HCT116 (cell line): ENCODE measurements at regions not wholly inside any gene's neighbourhood (a gene's known extent, or its start where the extent isn't known, plus 50 kb on each side); places are given as distances from the start of the nearest gene placed in this dataset.

Experiments
- ATAC-seq: fragments of 200-7000 bp; cut with Tn5 transposase; 2 replicates; pipeline ENCODE4 v1.9.1; 2020; ENCODE audit warnings: mild to moderate bottlenecking, moderate library complexity
- BruUV-seq: library from RNA; stranded (reverse); fragments of 400-500 nt; replicated peaks from 2 replicates; lab custom pipeline; 2021; lab: Mats Ljungman, UMichigan
- CTCF ChIA-PET: fragments of 300-600 bp; sonication (Branson Sonifier 250); formaldehyde crosslinking; loops from one replicate; lab custom pipeline; 2021; ENCODE audit warnings: antibody characterized with exemption; lab: Charles Lee
- POLR2A ChIA-PET: fragments of 300-600, 350-600 bp; sonication (Branson Sonifier 250); formaldehyde crosslinking; loops from one replicate; lab custom pipeline; 2021; ENCODE audit warnings: antibody characterized with exemption; lab: Charles Lee
- RAD21 ChIA-PET, 2 experiments: fragments of 300-600 bp; sonication (Branson Sonifier 250); formaldehyde crosslinking; loops; one replicate each; lab custom pipeline; 2023; ENCODE audit warnings: low total read pairs in 2 of 2; ENCODE audit not compliant: uncharacterized antibody in 2 of 2, unreplicated experiment in 2 of 2, low non-redundant PET in 1 of 2; lab: Charles Lee
- DNase-seq: peaks from one replicate; pipeline ENCODE4 v3.0.0-alpha.2; 2010; ENCODE audit warnings: low read depth, low spot score
- H2AFZ ChIP-seq: fragments of 200-600 bp; shearing (Covaris generic), sonication (generic); 2 replicates; pipeline ENCODE4 v1.6.1; 2017; ENCODE audit warnings: low read depth, mixed run types, mixed read lengths, antibody characterized with exemption, low read length; ENCODE audit not compliant: poor library complexity, severe bottlenecking
- H3K27ac ChIP-seq: 2 replicates; pipeline ENCODE4 v1.5.1; 2012; ENCODE audit warnings: low read depth, low read length
- H3K27me3 ChIP-seq: fragments of 200-600 bp; sonication (generic); 2 replicates; pipeline ENCODE4 v1.6.1; 2016; ENCODE audit warnings: mixed run types, low read length, mixed read lengths; ENCODE audit not compliant: insufficient read depth
- H3K36me3 ChIP-seq, 2 experiments: fragments of 200-500 bp in 1 of 2; fragments of 200-600 bp in 1 of 2; sonication (Bioruptor generic) in 1 of 2; sonication (generic) in 1 of 2; 2 replicates each; pipeline versions ENCODE4 v1.5.1 to v1.6.1; 2014 to 2016; ENCODE audit warnings: low read length in 2 of 2, inconsistent platforms in 1 of 2, mixed read lengths in 1 of 2, mixed run types in 1 of 2; ENCODE audit not compliant: insufficient read depth in 2 of 2, control insufficient read depth in 1 of 2
- H3K4me1 ChIP-seq, 2 experiments: fragments of 200-600 bp in 1 of 2; sonication (generic) in 1 of 2; 2 replicates each; pipeline versions ENCODE4 v1.5.1 to v1.6.1; 2012 to 2017; ENCODE audit warnings: low read length in 2 of 2, inconsistent platforms in 1 of 2, mild to moderate bottlenecking in 1 of 2, mixed read lengths in 1 of 2, mixed run types in 1 of 2, moderate library complexity in 1 of 2; ENCODE audit not compliant: insufficient read depth in 2 of 2, control insufficient read depth in 1 of 2
- H3K4me2 ChIP-seq: fragments of 200-600 bp; sonication (generic); 2 replicates; pipeline ENCODE4 v1.6.1; 2017; ENCODE audit warnings: mixed run types, low read length, mixed read lengths
- H3K4me3 ChIP-seq, 2 experiments: fragments of 200-600 bp in 1 of 2; sonication (generic) in 1 of 2; replicated peaks in 1 of 2; 2 replicates each; pipeline ENCODE4 v1.5.1; 2011 to 2016; ENCODE audit warnings: low read length in 2 of 2, control low read depth in 1 of 2, low read depth in 1 of 2, mild to moderate bottlenecking in 1 of 2, mixed read lengths in 1 of 2, mixed run types in 1 of 2
- H3K79me2 ChIP-seq: fragments of 200-600 bp; sonication (generic); 2 replicates; pipeline ENCODE4 v1.6.1; 2017; ENCODE audit warnings: mild to moderate bottlenecking, mixed run types, low read length, moderate library complexity, mixed read lengths; ENCODE audit not compliant: insufficient read depth
- H3K9ac ChIP-seq: fragments of 200-600 bp; sonication (generic); 2 replicates; pipeline ENCODE4 v1.6.1; 2016; ENCODE audit warnings: low read length, mixed read lengths
- H3K9me2 ChIP-seq: fragments of 200-600 bp; sonication (generic), shearing (Covaris generic); 2 replicates; pipeline ENCODE4 v1.6.1; 2017; ENCODE audit warnings: mixed run types, mild to moderate bottlenecking, moderate library complexity; ENCODE audit not compliant: insufficient read depth
- H3K9me3 ChIP-seq, 2 experiments: fragments of 200-500 bp in 1 of 2; fragments of 200-600 bp in 1 of 2; sonication (Bioruptor generic) in 1 of 2; sonication (generic) in 1 of 2; 2 replicates each; pipeline ENCODE4 v1.6.1; 2014 to 2017; ENCODE audit warnings: low read length in 2 of 2, mixed read lengths in 2 of 2, inconsistent platforms in 1 of 2, low read depth in 1 of 2, mild to moderate bottlenecking in 1 of 2, mixed run types in 1 of 2, moderate library complexity in 1 of 2; ENCODE audit not compliant: control insufficient read depth in 1 of 2, insufficient read depth in 1 of 2
- H4K20me1 ChIP-seq: fragments of 200-600 bp; sonication (generic), shearing (Covaris generic); 2 replicates; pipeline ENCODE4 v1.6.1; 2017; ENCODE audit warnings: mixed run types, mild to moderate bottlenecking, moderate library complexity; ENCODE audit not compliant: insufficient read depth
- ELF1 ChIP-seq: IDR thresholded peaks from 2 replicates; pipeline ENCODE4 v1.6.1; 2012; ENCODE audit warnings: low read depth, borderline replicate concordance
- EZH2 ChIP-seq: fragments of 200-600 bp; sonication (generic); IDR thresholded peaks from 2 replicates; pipeline ENCODE4 v1.6.1; 2017; ENCODE audit warnings: antibody characterized with exemption, mixed run types
- FOSL1 ChIP-seq: IDR thresholded peaks from 2 replicates; pipeline ENCODE4 v1.6.1; 2012; ENCODE audit warnings: low read depth
- JUND ChIP-seq: IDR thresholded peaks from 2 replicates; pipeline ENCODE4 v1.6.1; 2012
- MAX ChIP-seq: IDR thresholded peaks from 2 replicates; pipeline ENCODE4 v1.6.1; 2012
- POLR2A ChIP-seq: IDR thresholded peaks from 2 replicates; pipeline ENCODE4 v1.7.0; 2011; ENCODE audit warnings: borderline replicate concordance; ENCODE audit not compliant: insufficient read depth, insufficient read length; ENCODE audit errors: extremely low read depth
- POLR2AphosphoS5 ChIP-seq: IDR thresholded peaks from 2 replicates; pipeline ENCODE4 v1.6.1; 2011; ENCODE audit warnings: mild to moderate bottlenecking, low read depth, low read length, moderate library complexity
- RAD21 ChIP-seq: IDR thresholded peaks from 2 replicates; pipeline ENCODE4 v1.6.1; 2012; ENCODE audit warnings: low read depth, mild to moderate bottlenecking
- SRF ChIP-seq: IDR thresholded peaks from 2 replicates; pipeline ENCODE4 v1.6.1; 2012; ENCODE audit warnings: low read depth
- TCF7L2 ChIP-seq: IDR thresholded peaks from 2 replicates; pipeline ENCODE4 v1.7.0; 2011; ENCODE audit warnings: borderline replicate concordance, inconsistent platforms; ENCODE audit not compliant: insufficient read depth, insufficient read length; ENCODE audit errors: extremely low read depth
- YY1 ChIP-seq: IDR thresholded peaks from 2 replicates; pipeline ENCODE4 v1.6.1; 2011; ENCODE audit warnings: low read length, low read depth, moderate library complexity, mild to moderate bottlenecking; ENCODE audit not compliant: insufficient replicate concordance; ENCODE audit errors: extremely low read depth
- ZFX ChIP-seq: fragments of 450-650 bp; IDR thresholded peaks from 2 replicates; pipeline ENCODE4 v1.6.1; 2017
- intact Hi-C: fragments of 100-400 bp; cut with micrococcal nuclease; formaldehyde crosslinking; loops from 2 replicates; pipeline ENCODE4 v1.10.0; 2022
- TF ChIP-seq, protein P1 (sequence below), 3 experiments: fragments of 200-600 bp in 1 of 3; sonication (generic) in 1 of 3; IDR thresholded peaks in 2 of 3; conservative IDR thresholded peaks in 1 of 3; 2 replicates each; pipeline ENCODE4 v1.5.1; 2012 to 2017; ENCODE audit warnings: low read depth in 2 of 3, low read length in 2 of 3, antibody characterized with exemption in 1 of 3, borderline replicate concordance in 1 of 3, control low read depth in 1 of 3, mild to moderate bottlenecking in 1 of 3, mixed read lengths in 1 of 3, mixed run types in 1 of 3, moderate library complexity in 1 of 3; ENCODE audit not compliant: insufficient read depth in 1 of 3

DNA sequence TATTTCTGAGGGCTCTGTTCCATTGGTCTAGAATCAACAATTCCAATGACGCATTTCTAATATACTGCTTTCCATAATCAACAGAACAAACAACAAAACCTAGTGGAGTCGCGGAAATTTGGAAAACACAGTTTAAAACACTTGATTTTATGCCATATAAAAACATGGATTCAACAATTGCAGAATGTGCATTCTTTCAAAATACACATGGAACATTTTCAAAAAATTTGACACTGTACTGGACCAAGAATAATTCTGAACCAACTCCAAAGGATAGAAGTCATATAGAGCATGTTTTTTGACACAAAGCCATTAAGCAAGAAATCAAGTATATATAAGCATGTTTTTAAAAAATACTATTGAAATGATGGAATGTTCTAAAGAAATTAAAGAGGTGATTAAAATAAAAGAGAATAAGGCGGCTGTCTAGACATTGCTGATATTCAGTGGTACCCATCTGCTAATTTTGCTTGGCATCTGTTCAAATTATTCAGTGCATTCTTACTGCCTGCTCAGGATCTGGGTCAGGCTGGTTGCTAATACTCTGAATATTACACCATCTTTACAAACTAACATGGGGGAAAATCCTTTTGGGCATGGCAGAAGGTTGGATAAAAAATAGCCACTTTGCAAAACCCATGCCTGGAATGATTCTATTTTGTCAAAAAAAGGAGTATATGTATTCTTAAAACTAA, 221.3 kb downstream of the NPR3 start:
- no peaks in the 10 kb centered on the region for H3K36me3 ChIP-seq
- H3K4me1 ChIP-seq: no peaks in the 10 kb centered on the region
- DNase-seq: no peak
- ChIA-PET CTCF (no interaction called here), RAD21 (no interaction called here), POLR2A (no interaction called here)
- no peak overlapping the region for H3K9ac ChIP-seq
- no peaks in the 10 kb centered on the region for H3K9me3 ChIP-seq
- H3K4me2 ChIP-seq: no peak overlapping the region
- H3K27ac ChIP-seq: no peak overlapping the region
- BruUV-seq: no TSS peak
- no peaks in the 10 kb centered on the region for H3K79me2 ChIP-seq
- H3K4me3 ChIP-seq: no peak overlapping the region
- no peaks in the 10 kb centered on the region for H3K9me2 ChIP-seq
- ATAC-seq: no peak
- H3K27me3 ChIP-seq: no peaks in the 10 kb centered on the region
- TF ChIP-seq MAX: no peak
- TF ChIP-seq TCF7L2: no peak
- no peak for TF ChIP-seq FOSL1
- TF ChIP-seq POLR2A: no peak
- no peak for TF ChIP-seq JUND
- no peak for TF ChIP-seq YY1
- TF ChIP-seq EZH2: no peak
- no peak for TF ChIP-seq RAD21
- no peak for TF ChIP-seq ZFX
- TF ChIP-seq, protein P1, sequence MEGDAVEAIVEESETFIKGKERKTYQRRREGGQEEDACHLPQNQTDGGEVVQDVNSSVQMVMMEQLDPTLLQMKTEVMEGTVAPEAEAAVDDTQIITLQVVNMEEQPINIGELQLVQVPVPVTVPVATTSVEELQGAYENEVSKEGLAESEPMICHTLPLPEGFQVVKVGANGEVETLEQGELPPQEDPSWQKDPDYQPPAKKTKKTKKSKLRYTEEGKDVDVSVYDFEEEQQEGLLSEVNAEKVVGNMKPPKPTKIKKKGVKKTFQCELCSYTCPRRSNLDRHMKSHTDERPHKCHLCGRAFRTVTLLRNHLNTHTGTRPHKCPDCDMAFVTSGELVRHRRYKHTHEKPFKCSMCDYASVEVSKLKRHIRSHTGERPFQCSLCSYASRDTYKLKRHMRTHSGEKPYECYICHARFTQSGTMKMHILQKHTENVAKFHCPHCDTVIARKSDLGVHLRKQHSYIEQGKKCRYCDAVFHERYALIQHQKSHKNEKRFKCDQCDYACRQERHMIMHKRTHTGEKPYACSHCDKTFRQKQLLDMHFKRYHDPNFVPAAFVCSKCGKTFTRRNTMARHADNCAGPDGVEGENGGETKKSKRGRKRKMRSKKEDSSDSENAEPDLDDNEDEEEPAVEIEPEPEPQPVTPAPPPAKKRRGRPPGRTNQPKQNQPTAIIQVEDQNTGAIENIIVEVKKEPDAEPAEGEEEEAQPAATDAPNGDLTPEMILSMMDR (IDR thresholded peaks at IDR 0.05 in 2 of 3, conservative IDR thresholded peaks at IDR 0.05 in 1 of 3; ENCODE audit: borderline replicate concordance in 1 of 3, insufficient read depth in 1 of 3, low read depth in 2 of 3, low read length in 2 of 3): no peak
- TF ChIP-seq ELF1: no peak
- TF ChIP-seq SRF: no peak
- TF ChIP-seq POLR2AphosphoS5: no peak
- intact Hi-C loops: no loop called here
- no peaks in the 10 kb centered on the region for H4K20me1 ChIP-seq
- no peak overlapping the region for H2AFZ ChIP-seq
